ENCODE measurements at regions not wholly inside any gene's neighbourhood (a gene's known extent, or its start where the extent isn't known, plus 50 kb on each side); places are given as distances from the start of the nearest gene placed in this dataset.

DNA sequence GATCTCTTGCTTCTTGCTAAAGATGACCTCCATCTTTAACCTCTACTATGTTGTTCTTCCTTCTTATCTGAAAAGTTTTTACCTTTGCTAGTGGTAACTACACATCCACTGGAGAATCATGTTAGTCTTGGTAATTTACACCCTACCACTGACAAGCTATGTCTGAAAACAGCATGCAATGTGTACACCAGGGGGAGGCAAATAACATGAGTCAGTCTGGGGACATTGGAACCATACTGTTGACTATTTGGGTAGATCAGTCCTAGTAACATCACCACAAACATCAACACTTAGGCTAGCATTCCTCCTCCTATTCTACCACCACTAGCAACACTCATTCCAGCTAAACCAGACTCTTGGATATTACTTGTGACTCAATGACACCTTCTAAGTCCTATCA lies 549.0 kb downstream of the KCNT2 start:
- Histone ChIP-seq H3K36me3 (ENCODE audit: insufficient read depth, low read length) (no peaks in the 10 kb centered on the region), H3K4me2 (ENCODE audit: low read length) (no peak overlapping the region), H3K79me2 (ENCODE audit: insufficient read depth, low read depth, low read length) (no peaks in the 10 kb centered on the region), H3K4me3 (ENCODE audit: low read depth, low read length, poor library complexity, severe bottlenecking) (no peak overlapping the region), H3K9me3 (ENCODE audit: low read length) (no peaks in the 10 kb centered on the region), H3K4me1 (ENCODE audit: insufficient read depth, low read length, poor library complexity, severe bottlenecking) (no peaks in the 10 kb centered on the region), H3K9me2 (ENCODE audit: insufficient read depth, low read length) (no peaks in the 10 kb centered on the region), H2AFZ (ENCODE audit: low read length) (no peak overlapping the region), H4K20me1 (ENCODE audit: insufficient read depth, low read length) (no peaks in the 10 kb centered on the region), H3K27ac (ENCODE audit: low read depth, low read length, poor library complexity, severe bottlenecking) (no peak overlapping the region)
- POLR2A ChIA-PET: interaction anchor here (0.7 kb wide), 1 partner anchor 13 kb away, joined by 3 read pairs; no protein-coding TSS in a partner anchor
- TF ChIP-seq, protein P1, sequence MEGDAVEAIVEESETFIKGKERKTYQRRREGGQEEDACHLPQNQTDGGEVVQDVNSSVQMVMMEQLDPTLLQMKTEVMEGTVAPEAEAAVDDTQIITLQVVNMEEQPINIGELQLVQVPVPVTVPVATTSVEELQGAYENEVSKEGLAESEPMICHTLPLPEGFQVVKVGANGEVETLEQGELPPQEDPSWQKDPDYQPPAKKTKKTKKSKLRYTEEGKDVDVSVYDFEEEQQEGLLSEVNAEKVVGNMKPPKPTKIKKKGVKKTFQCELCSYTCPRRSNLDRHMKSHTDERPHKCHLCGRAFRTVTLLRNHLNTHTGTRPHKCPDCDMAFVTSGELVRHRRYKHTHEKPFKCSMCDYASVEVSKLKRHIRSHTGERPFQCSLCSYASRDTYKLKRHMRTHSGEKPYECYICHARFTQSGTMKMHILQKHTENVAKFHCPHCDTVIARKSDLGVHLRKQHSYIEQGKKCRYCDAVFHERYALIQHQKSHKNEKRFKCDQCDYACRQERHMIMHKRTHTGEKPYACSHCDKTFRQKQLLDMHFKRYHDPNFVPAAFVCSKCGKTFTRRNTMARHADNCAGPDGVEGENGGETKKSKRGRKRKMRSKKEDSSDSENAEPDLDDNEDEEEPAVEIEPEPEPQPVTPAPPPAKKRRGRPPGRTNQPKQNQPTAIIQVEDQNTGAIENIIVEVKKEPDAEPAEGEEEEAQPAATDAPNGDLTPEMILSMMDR (conservative IDR thresholded peaks at IDR 0.05; ENCODE audit: low read length): no peak
- TF ChIP-seq EZH2phosphoT487 (IDR thresholded peaks at IDR 0.05; ENCODE audit: borderline replicate concordance, low read depth, low read length): no peak
- DNase-seq (ENCODE audit: low spot score): no peak
- CTCF ChIA-PET (ENCODE audit: unreplicated experiment): no interaction called here
- BruUV-seq (replicated peaks): no TSS peak
- intact Hi-C loops (cut with micrococcal nuclease; ENCODE audit: unreplicated experiment): no loop called here

- intact Hi-C loops (cut with micrococcal nuclease; ENCODE audit: unreplicated experiment): no loop called here
These were observed 551.3 kb downstream of the KCNT2 start for GRCh38 chr1:196056966-196057365.

GRCh38 chr1:196049407-196049806 lies 558.8 kb downstream of the KCNT2 start:
- no peaks in the 10 kb centered on the region for H3K4me1 ChIP-seq (ENCODE audit: insufficient read depth, low read length, poor library complexity, severe bottlenecking)
- BruUV-seq (replicated peaks): no TSS peak
- no peak overlapping the region for H3K4me3 ChIP-seq (ENCODE audit: low read depth, low read length, poor library complexity, severe bottlenecking)
- no peak for DNase-seq (ENCODE audit: low spot score)
- no peak for TF ChIP-seq EZH2phosphoT487 (IDR thresholded peaks at IDR 0.05; ENCODE audit: borderline replicate concordance, low read depth, low read length)
- TF ChIP-seq, protein P1 (conservative IDR thresholded peaks at IDR 0.05; ENCODE audit: low read length): no peak
- H2AFZ ChIP-seq (ENCODE audit: low read length): no peak overlapping the region
- H3K4me2 ChIP-seq (ENCODE audit: low read length): no peak overlapping the region
- H4K20me1 ChIP-seq (ENCODE audit: insufficient read depth, low read length): no peaks in the 10 kb centered on the region
- H3K79me2 ChIP-seq (ENCODE audit: insufficient read depth, low read depth, low read length): no peaks in the 10 kb centered on the region
- no peaks in the 10 kb centered on the region for H3K36me3 ChIP-seq (ENCODE audit: insufficient read depth, low read length)
- H3K9me3 ChIP-seq (ENCODE audit: low read length): no peaks in the 10 kb centered on the region
- ChIA-PET POLR2A (no interaction called here), CTCF (ENCODE audit: unreplicated experiment) (no interaction called here)
- intact Hi-C loops (cut with micrococcal nuclease; ENCODE audit: unreplicated experiment): no loop called here
- no peaks in the 10 kb centered on the region for H3K9me2 ChIP-seq (ENCODE audit: insufficient read depth, low read length)
- no peak overlapping the region for H3K27ac ChIP-seq (ENCODE audit: low read depth, low read length, poor library complexity, severe bottlenecking)

More at GRCh38 chr1:196056966-196057365, 551.3 kb downstream of the KCNT2 start:
- ChIA-PET POLR2A (no interaction called here), CTCF (ENCODE audit: unreplicated experiment) (no interaction called here)
- Histone ChIP-seq H3K79me2 (ENCODE audit: insufficient read depth, low read depth, low read length) (no peaks in the 10 kb centered on the region), H4K20me1 (ENCODE audit: insufficient read depth, low read length) (no peaks in the 10 kb centered on the region), H2AFZ (ENCODE audit: low read length) (no peak overlapping the region), H3K36me3 (ENCODE audit: insufficient read depth, low read length) (no peaks in the 10 kb centered on the region), H3K4me2 (ENCODE audit: low read length) (no peak overlapping the region), H3K27ac (ENCODE audit: low read depth, low read length, poor library complexity, severe bottlenecking) (no peak overlapping the region), H3K9me2 (ENCODE audit: insufficient read depth, low read length) (no peaks in the 10 kb centered on the region), H3K4me1 (ENCODE audit: insufficient read depth, low read length, poor library complexity, severe bottlenecking) (no peaks in the 10 kb centered on the region), H3K4me3 (ENCODE audit: low read depth, low read length, poor library complexity, severe bottlenecking) (no peak overlapping the region), H3K9me3 (ENCODE audit: low read length) (no peaks in the 10 kb centered on the region)
- BruUV-seq (replicated peaks): no TSS peak
- no peak for DNase-seq (ENCODE audit: low spot score)
- TF ChIP-seq EZH2phosphoT487 (IDR thresholded peaks at IDR 0.05; ENCODE audit: borderline replicate concordance, low read depth, low read length): no peak
- TF ChIP-seq, protein P1 (conservative IDR thresholded peaks at IDR 0.05; ENCODE audit: low read length): no peak
